NCI-H128 (cell line): ENCODE measurements at regions not wholly inside any gene's neighbourhood (a gene's known extent, or its start where the extent isn't known, plus 50 kb on each side); places are given as distances from the start of the nearest gene placed in this dataset.
"Not testable (repeated sequence)": the region's sequence is repeated elsewhere in the genome, so short reads cannot be mapped to it uniquely, and the experiment has no call there.

ENCODE experiments used
- DNase-seq: peaks from one replicate; lab custom pipeline; 2025; ENCODE audit not compliant: unreplicated experiment; lab: John Stamatoyannopoulos, UW

DNA sequence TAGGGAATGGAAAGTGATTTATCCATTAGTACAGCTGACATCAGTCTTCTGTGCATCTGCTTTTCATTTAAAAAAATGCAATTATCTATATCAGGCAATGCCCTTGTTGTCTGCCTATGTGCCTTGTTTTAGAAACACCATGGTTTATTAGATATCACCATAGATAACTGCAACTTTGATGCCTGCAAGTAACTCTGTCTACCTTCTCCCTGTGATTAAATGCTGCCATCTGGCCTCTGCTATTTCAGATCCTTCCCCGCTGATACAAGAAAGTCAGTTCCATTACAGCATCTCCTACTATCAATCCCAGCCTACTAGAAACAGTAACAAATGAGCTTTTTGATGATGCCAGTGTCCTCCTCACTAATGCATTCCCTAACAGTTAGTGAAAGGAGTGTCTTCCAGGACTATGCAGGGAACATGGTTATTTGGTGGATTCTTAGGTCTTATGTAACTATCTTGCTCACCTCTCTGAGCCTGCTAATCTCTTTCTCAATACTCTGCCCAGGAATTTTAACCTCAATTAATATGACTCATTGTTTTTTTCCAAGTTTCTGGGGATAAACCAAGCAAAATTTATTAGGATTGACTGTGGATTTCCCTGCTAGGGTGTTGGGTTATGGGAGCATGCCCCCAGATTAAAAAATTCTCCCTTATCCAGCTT is 444.9 kb downstream of the RAPGEF2 start:
- DNase-seq = no peak

DNA sequence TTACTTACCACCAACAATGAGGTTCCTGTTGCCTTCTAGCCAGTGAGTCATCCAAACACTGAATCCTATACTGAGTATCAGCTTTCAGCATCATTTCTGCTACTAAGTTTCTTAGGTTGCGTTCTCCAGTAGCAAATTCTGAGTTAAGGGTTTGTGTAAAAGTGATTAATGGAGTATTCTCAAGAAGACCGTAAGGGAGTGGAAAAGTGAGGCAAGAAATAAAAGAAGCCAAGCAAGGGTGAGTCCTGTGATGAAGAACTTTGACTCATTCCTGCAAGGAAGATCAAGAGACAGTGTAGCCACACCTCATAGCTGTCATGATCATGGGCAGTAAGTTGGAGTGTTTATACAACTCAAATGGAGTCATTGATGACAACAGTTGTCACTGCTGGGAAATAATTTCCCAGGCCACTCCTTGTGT is 446.2 kb downstream of the RAPGEF2 start:
- DNase-seq = no peak

DNA sequence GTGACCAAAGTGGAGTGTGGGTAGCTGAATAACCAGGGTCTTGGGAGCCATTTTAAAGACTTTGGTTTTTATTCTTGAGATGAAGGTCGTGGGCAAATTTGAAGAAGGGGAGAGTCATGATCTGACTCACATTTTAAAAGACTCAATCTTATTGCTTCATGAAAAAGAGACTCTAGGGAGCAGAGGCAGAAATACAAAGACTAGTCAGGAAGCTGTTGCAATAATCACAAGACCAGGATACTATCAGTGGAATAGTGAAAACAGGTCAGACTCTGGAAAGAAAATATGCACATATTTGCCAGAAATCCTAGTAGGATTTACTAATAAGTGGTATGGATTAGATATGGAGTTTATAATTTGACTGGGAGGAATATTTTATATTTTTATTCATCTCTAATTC is 448.4 kb downstream of the RAPGEF2 start:
- DNase-seq = no peak

DNA sequence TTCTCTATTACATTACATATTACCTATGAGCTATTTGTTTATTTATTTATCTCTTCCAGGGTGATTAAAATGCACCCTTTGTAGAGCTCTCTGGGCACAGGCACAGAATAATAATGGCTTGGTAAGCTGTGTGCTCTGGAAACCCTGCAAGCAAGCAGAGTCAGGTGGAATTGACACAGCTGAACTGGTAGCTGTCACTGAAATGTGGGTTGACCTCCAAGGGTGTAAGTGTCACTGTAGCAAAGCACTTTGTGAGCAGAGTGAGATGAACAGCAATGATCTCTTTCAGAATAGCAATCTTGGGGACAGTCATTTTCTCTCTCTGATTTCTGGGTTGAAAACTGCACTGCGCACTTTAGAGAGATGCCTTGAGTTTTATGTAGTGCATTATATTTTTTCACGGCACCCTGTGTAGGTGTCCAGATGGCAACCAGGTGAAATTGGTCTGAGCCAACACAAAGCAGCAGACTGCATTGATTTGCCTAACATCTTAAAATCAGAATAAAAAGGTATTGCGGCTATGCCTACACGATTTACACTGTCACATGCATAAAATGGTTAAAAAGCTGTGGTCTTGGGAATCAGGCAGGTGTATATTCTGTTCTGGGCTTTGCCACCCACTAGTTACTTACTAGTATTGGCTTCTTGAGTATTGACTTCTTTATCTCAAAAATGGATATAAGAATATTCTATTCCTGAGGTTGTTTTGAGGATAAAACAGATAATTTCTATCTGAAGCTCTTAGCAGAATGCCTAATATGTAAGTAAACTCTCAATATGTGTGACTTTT is 450.3 kb downstream of the RAPGEF2 start:
- DNase-seq = no peak

DNA sequence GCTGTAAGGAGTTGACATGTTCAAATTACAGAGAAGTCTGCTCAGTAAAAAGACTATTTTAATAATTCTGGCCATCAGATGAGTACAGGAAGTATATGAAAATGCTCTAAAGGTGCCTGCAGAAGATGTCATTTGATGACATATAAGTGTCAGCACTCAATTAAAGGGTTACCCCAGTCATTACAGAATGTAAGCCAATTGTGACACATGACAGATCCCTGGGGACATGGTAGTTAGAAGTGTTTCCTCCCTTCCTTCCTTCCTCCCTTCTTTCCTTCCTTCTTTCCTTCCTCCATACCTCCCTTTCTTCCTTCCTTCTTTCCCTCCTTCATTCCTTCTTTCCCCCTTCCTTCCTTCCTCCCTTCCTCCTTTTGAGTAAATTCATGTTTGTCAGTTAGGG is 453.0 kb downstream of the RAPGEF2 start:
- no peak for DNase-seq

DNA sequence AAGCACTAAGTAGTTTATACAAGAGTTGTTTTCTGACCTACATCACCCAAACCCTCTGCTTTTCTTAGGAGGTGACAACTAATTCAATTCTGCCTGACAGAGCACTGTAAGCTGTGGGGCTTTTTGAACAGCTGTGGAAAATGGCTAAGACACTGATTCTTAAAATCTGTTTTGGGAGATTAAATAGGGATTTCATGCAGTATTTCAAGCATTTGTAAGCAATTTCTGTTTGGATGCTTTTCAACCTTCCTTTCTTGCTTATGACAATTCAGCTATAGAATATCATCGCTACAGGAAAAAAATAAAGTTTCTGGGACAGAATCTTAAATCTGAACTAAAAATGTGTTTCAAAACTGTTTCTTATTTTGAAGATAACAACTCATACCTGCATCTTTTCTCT is 459.5 kb downstream of the RAPGEF2 start:
- DNase-seq = no peak

DNA sequence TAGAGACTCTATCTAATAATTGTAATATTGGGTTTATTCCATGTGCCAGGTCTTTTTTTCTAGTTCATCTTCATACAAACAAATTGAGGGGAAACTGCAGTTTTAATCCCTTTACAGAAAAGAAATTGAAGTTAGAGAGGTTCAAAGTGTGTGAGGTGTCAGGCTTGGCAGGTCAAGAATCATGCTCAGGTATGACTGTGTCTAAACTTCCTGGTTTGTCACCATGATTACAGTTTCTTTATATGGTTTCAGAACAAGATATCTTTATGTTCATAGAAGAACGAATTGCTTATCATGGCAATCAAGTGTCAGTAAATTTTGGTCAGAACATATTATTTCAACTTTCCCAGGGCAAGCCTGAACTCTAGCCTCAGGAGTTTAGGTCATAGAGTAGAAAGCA is 460.4 kb downstream of the RAPGEF2 start:
- no peak for DNase-seq

DNA sequence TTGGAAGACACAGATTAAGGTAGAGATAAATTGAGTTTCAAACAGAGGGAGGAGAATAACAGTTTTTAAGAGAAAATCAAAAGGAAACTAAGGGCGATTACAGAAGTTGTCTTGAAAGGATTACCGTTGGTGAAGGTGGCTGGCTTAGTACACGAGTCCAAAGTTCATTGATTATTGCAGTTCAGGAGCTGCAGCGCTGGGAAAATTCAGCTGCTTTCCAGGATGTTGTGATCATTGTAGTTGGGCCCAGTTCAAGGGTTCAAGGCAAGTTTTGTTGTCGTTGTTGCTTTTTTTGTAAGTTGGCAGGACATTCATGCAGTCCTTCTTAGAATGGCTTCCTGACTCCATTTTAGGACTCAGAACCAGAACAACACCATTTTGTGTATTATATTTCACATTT is 461.7 kb downstream of the RAPGEF2 start:
- DNase-seq = no peak

DNA sequence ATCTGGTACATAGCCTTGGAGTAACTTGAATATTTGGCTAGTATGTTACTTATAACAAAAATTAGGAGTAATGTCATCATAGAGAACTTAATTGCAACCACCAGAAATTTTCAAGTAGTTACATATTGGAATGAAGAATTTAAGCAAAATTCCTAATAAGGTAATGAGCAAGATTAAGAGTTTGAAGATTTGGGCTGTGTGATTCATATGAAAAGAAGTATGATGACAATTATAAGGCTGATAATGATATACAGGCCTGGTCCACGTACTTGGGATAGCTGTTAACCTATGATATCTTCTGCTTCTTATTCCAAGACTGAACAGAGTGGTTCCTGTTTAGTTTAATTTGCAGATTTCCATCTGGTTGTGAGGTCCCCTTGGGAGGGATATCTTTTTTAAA is 463.9 kb downstream of the RAPGEF2 start:
- DNase-seq = no peak

DNA sequence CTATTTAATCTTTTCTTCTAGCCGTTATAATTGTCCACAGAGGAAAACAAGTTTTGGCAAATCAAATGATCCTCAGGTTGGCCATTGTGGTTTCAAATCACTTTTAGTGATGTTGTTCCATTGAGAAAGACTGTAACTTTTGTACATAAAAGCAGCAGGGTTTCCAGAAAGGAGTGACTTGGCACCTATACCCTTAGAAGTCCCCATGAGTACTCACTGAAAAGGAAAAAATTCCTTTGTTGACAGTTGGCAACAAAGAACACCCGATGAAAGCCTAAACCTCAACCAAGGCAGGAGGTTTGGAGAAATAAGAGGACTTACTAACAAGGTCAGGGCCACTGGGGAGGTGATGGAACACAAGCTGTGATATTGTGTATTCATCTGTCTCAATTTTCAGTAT is 474.4 kb downstream of the RAPGEF2 start:
- DNase-seq = no peak

DNA sequence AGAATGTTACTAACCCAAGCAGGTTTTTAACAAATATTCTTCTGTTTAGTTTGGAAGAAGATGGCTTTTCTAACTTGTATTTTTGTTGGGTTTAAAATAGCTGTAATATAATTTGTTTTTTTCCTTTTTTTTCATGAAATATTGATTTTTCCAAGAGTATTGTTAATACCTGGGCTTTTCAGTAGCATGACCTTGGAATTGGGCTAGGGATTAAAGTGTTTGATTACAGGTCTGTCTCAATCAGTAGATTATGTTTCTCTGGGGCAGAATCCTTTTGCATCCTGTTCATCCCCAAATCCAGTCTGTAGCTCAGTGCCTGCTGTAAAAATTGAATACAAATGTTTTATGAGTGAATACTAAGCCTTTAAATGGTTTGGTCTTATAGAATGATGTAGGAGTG is 479.8 kb downstream of the RAPGEF2 start:
- no peak for DNase-seq

DNA sequence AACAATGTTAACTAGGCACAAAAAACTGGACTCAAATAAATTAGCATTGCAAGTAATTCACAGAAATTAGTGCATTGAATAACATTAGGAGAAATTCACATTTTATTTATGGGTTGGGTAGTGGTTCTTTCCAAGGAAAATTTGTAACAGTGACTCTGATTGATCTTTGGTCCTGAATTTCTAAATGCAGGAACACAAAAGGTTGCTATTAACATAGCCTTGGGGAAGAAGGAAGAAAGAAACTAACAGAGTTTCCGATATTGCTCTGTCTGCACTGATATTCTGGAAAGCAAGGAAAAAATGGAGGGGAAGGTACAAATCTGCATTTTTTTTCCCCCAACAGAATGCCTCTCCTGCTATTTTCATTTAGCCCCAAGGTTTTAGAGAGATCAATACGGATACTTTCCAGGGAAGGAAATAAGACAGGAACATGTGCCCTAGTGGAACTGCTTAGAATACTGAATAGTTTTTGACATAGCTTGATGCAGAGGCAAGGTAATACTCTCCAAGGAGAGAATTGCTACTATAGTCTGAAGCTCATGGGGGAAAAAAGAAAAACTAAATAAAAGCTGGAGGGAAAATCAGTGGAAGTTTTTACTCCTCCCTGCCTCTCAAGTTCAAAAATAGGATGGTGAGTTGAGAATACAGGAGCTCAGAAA is 490.1 kb downstream of the RAPGEF2 start:
- no peak for DNase-seq

DNA sequence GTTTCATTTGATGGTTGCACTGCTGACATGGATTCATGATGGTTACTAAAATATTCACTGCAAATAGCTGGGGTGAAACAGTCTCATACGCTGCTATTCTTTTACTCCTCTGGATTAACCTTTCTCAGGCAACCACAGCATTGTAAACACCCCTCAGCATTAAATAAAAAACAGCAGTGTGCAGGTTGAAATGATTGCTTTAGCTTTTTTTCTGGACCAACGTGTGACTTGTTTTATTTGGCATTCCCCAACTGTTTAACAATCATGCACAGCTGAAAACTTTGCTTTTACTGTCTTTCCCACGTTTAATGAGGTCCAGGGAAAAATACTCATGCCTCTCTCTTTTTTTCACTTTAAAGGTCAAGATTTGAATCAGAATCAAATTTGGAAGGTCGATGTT is 490.8 kb downstream of the RAPGEF2 start:
- DNase-seq = no peak

DNA sequence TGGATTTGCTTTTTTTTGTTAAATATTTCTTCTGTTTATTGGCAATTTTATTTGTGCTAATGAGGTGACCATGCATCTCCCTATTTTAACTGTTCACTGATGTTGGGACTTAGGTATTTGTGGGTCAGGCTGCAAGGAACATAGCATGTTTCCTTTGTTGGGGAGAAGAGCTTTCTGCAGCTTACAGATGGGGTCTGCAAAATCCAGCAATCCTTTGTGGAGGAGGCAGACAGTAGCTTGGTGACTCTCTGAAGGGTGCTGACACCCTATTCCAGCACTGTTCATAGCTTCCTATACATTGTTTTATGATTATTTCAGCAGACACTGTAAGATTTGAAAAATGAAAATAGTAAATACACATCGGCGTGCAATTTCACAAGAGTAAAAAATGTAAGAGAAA is 491.7 kb downstream of the RAPGEF2 start:
- DNase-seq = no peak

DNA sequence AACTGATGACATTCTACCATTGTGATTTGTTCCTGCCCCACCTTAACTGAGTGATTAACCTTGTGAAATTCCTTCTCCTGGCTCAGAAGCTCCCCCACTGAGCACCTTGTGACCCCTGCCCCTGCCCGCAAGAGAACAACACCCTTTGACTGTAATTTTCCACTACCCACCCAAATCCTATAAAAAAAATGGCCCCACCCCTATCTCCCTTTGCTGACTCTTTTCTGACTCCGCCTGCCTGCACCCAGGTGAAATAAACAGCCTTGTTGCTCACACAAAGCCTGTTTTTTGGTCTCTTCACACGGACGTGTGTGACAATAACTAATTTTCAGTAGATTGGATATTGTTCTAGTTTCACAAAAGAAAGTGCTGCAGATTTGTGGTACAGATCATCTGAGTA is 492.2 kb downstream of the RAPGEF2 start:
- not testable (repeated sequence) for DNase-seq

DNA sequence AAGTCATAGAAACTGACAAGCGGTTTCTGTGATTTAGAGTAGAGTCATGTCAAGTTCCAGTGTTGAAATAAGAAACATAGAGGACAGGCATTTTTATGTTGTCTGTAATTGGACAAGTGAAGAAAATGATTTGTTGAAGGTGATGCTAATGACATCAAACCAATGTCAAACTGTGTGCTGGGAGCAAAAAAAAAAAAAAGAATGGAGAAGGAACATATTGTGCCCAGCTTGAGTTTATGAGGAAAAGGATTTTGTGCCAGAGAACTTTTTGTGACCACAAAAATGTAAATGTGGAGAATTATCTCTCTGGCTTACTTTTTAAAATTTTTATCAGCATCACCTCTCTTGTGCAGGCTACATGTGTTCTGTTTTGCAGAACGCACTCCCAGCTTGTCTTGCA is 495.7 kb downstream of the RAPGEF2 start:
- DNase-seq = no peak

DNA sequence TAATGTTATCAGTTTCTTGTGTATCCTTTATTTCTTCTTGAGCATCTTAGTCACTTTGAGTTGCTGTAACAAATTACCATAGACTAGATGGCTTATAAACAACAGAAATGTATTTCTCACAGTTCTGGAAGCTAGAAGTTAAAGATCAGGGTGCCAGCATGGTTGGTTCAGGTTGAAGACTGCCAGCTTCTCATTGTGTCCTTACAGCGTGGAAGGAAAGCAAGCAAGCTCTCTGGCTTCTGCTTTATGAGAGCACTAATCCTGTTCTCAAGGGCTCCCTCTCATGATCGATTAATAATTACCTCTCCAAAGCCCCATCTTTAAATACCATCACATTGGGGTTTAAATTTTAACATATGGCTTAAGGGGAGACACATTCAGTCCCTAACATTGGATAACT is 497.2 kb downstream of the RAPGEF2 start:
- no peak for DNase-seq

DNA sequence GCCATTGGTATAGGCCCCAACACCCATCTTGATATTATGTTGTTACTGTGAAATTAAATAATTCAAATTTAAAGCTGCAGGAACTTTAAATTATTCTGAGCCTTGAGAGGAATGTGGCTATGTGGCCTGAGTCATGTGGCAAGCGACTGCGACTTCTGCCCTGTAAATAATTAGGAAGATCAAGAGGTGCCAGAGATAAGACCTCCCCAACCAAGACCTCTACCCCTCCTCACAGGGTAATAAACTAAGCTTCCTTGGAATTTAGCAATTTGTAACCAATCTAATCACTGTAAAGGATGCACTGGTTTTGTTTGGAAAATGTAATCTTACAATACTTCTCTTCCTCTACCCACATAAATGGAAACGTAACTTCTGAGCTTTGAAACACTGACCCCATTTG is 501.9 kb downstream of the RAPGEF2 start:
- no peak for DNase-seq

DNA sequence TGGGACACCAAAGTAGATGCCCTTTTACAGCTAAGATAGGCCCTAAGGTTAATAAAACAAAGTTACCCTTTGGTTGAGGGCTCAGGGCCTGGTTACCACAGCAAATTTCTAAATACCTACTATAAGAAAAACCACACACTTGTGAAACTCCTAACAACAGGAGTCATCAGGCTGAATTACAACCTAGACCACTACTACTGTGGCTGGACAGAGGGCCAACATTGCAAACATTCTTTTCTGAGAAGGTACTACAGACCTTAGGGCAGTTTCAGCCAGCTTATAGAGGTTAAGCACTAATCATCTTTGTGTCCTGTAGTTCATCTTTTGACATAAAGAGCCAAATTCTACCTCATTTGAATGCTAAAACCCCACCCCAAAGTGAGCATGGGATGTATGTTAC is 504.0 kb downstream of the RAPGEF2 start:
- DNase-seq = no peak

DNA sequence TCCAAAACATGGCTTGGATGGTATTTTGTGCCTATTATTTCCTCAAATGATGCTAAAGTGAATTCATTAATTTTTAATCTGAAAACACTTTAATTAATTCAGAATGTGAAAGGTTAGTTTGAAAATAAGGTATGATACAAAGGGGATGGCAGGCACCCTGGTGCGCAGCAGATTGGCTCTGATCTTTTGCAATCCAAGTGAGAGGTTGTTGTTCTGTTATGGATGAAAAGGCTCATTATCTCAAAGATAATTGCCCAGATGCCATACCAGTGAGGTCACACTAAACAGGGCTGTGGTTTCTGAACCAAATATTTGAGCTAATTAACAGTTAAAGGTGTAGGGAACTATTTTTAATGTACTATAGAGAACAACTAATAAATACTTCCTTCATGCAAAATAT is 504.9 kb downstream of the RAPGEF2 start:
- no peak for DNase-seq

DNA sequence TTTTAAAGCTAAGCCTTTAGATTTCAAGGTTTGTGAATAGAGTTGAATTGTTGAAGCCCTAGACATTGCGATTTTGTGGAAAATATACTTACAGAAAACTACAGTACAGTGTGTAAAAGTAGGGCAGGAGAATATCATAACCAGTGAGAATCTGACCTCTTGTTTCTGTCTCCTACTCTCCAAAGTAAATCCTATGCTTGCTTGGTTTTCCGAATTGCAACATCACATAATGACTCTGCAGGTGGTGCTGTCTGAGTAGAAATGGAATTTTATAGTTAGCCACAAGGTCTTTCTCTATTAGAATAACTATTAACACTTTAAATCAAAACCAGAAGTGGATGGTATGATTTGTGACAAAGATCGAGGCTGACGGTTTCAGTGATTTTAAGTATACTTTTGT is 505.6 kb downstream of the RAPGEF2 start:
- DNase-seq = no peak

DNA sequence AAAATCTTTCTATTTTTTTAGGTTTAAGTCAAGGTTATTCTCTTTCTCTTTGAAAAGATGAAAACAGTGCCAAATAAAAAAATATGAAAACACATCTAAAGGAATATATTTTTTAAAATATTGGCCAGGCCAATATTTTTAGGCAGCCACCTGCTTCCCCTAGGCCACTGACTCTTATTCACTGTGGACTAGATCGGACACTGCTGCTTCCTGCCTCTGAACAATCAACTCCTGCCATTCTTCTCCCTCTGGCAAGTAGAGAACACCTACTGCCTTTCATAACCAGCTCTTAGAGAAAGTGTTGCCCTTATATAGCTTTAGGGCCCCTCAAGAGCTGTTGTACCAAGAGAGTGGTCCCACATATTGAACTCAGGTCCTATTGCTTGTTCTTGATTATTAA is 529.2 kb downstream of the RAPGEF2 start:
- DNase-seq = no peak
